HCT116 (cell line): ENCODE measurements at regions not wholly inside any gene's neighbourhood (a gene's known extent, or its start where the extent isn't known, plus 50 kb on each side); places are given as distances from the start of the nearest gene placed in this dataset.

ENCODE experiments used
- ATAC-seq: fragments of 200-7000 bp; cut with Tn5 transposase; 2 replicates; pipeline ENCODE4 v1.9.1; 2020; ENCODE audit warnings: mild to moderate bottlenecking, moderate library complexity
- BruUV-seq: library from RNA; stranded (reverse); fragments of 400-500 nt; replicated peaks from 2 replicates; lab custom pipeline; 2021; lab: Mats Ljungman, UMichigan
- CTCF ChIA-PET: fragments of 300-600 bp; sonication (Branson Sonifier 250); formaldehyde crosslinking; loops from one replicate; lab custom pipeline; 2021; ENCODE audit warnings: antibody characterized with exemption; lab: Charles Lee
- POLR2A ChIA-PET: fragments of 300-600, 350-600 bp; sonication (Branson Sonifier 250); formaldehyde crosslinking; loops from one replicate; lab custom pipeline; 2021; ENCODE audit warnings: antibody characterized with exemption; lab: Charles Lee
- RAD21 ChIA-PET, 2 experiments: fragments of 300-600 bp; sonication (Branson Sonifier 250); formaldehyde crosslinking; loops; one replicate each; lab custom pipeline; 2023; ENCODE audit warnings: low total read pairs in 2 of 2; ENCODE audit not compliant: uncharacterized antibody in 2 of 2, unreplicated experiment in 2 of 2, low non-redundant PET in 1 of 2; lab: Charles Lee
- DNase-seq: peaks from one replicate; pipeline ENCODE4 v3.0.0-alpha.2; 2010; ENCODE audit warnings: low read depth, low spot score
- H2AFZ ChIP-seq: fragments of 200-600 bp; shearing (Covaris generic), sonication (generic); 2 replicates; pipeline ENCODE4 v1.6.1; 2017; ENCODE audit warnings: low read depth, mixed run types, mixed read lengths, antibody characterized with exemption, low read length; ENCODE audit not compliant: poor library complexity, severe bottlenecking
- H3K27ac ChIP-seq: 2 replicates; pipeline ENCODE4 v1.5.1; 2012; ENCODE audit warnings: low read depth, low read length
- H3K27me3 ChIP-seq: fragments of 200-600 bp; sonication (generic); 2 replicates; pipeline ENCODE4 v1.6.1; 2016; ENCODE audit warnings: mixed run types, low read length, mixed read lengths; ENCODE audit not compliant: insufficient read depth
- H3K36me3 ChIP-seq, 2 experiments: fragments of 200-500 bp in 1 of 2; fragments of 200-600 bp in 1 of 2; sonication (Bioruptor generic) in 1 of 2; sonication (generic) in 1 of 2; 2 replicates each; pipeline versions ENCODE4 v1.5.1 to v1.6.1; 2014 to 2016; ENCODE audit warnings: low read length in 2 of 2, inconsistent platforms in 1 of 2, mixed read lengths in 1 of 2, mixed run types in 1 of 2; ENCODE audit not compliant: insufficient read depth in 2 of 2, control insufficient read depth in 1 of 2
- H3K4me1 ChIP-seq, 2 experiments: fragments of 200-600 bp in 1 of 2; sonication (generic) in 1 of 2; 2 replicates each; pipeline versions ENCODE4 v1.5.1 to v1.6.1; 2012 to 2017; ENCODE audit warnings: low read length in 2 of 2, inconsistent platforms in 1 of 2, mild to moderate bottlenecking in 1 of 2, mixed read lengths in 1 of 2, mixed run types in 1 of 2, moderate library complexity in 1 of 2; ENCODE audit not compliant: insufficient read depth in 2 of 2, control insufficient read depth in 1 of 2
- H3K4me2 ChIP-seq: fragments of 200-600 bp; sonication (generic); 2 replicates; pipeline ENCODE4 v1.6.1; 2017; ENCODE audit warnings: mixed run types, low read length, mixed read lengths
- H3K4me3 ChIP-seq, 2 experiments: fragments of 200-600 bp in 1 of 2; sonication (generic) in 1 of 2; replicated peaks in 1 of 2; 2 replicates each; pipeline ENCODE4 v1.5.1; 2011 to 2016; ENCODE audit warnings: low read length in 2 of 2, control low read depth in 1 of 2, low read depth in 1 of 2, mild to moderate bottlenecking in 1 of 2, mixed read lengths in 1 of 2, mixed run types in 1 of 2
- H3K79me2 ChIP-seq: fragments of 200-600 bp; sonication (generic); 2 replicates; pipeline ENCODE4 v1.6.1; 2017; ENCODE audit warnings: mild to moderate bottlenecking, mixed run types, low read length, moderate library complexity, mixed read lengths; ENCODE audit not compliant: insufficient read depth
- H3K9ac ChIP-seq: fragments of 200-600 bp; sonication (generic); 2 replicates; pipeline ENCODE4 v1.6.1; 2016; ENCODE audit warnings: low read length, mixed read lengths
- H3K9me2 ChIP-seq: fragments of 200-600 bp; sonication (generic), shearing (Covaris generic); 2 replicates; pipeline ENCODE4 v1.6.1; 2017; ENCODE audit warnings: mixed run types, mild to moderate bottlenecking, moderate library complexity; ENCODE audit not compliant: insufficient read depth
- H3K9me3 ChIP-seq, 2 experiments: fragments of 200-500 bp in 1 of 2; fragments of 200-600 bp in 1 of 2; sonication (Bioruptor generic) in 1 of 2; sonication (generic) in 1 of 2; 2 replicates each; pipeline ENCODE4 v1.6.1; 2014 to 2017; ENCODE audit warnings: low read length in 2 of 2, mixed read lengths in 2 of 2, inconsistent platforms in 1 of 2, low read depth in 1 of 2, mild to moderate bottlenecking in 1 of 2, mixed run types in 1 of 2, moderate library complexity in 1 of 2; ENCODE audit not compliant: control insufficient read depth in 1 of 2, insufficient read depth in 1 of 2
- H4K20me1 ChIP-seq: fragments of 200-600 bp; sonication (generic), shearing (Covaris generic); 2 replicates; pipeline ENCODE4 v1.6.1; 2017; ENCODE audit warnings: mixed run types, mild to moderate bottlenecking, moderate library complexity; ENCODE audit not compliant: insufficient read depth
- EGR1 ChIP-seq: IDR thresholded peaks from 2 replicates; pipeline ENCODE4 v1.6.1; 2012; ENCODE audit warnings: low read depth
- EZH2phosphoT487 ChIP-seq: fragments of 200-600 bp; IDR thresholded peaks from 2 replicates; pipeline ENCODE4 v1.6.1; 2018; ENCODE audit warnings: antibody characterized with exemption, borderline replicate concordance
- FOSL1 ChIP-seq: IDR thresholded peaks from 2 replicates; pipeline ENCODE4 v1.6.1; 2012; ENCODE audit warnings: low read depth
- JUND ChIP-seq: IDR thresholded peaks from 2 replicates; pipeline ENCODE4 v1.6.1; 2012
- POLR2A ChIP-seq: IDR thresholded peaks from 2 replicates; pipeline ENCODE4 v1.7.0; 2011; ENCODE audit warnings: borderline replicate concordance; ENCODE audit not compliant: insufficient read depth, insufficient read length; ENCODE audit errors: extremely low read depth
- SP1 ChIP-seq: IDR thresholded peaks from 2 replicates; pipeline ENCODE4 v1.6.1; 2012; ENCODE audit warnings: low read depth
- YY1 ChIP-seq: IDR thresholded peaks from 2 replicates; pipeline ENCODE4 v1.6.1; 2011; ENCODE audit warnings: low read length, low read depth, moderate library complexity, mild to moderate bottlenecking; ENCODE audit not compliant: insufficient replicate concordance; ENCODE audit errors: extremely low read depth
- ZBTB33 ChIP-seq: IDR thresholded peaks from 2 replicates; pipeline ENCODE4 v1.6.1; 2011; ENCODE audit warnings: mild to moderate bottlenecking, low read length, moderate library complexity; ENCODE audit not compliant: insufficient replicate concordance; ENCODE audit errors: extremely low read depth
- ZFX ChIP-seq: fragments of 450-650 bp; IDR thresholded peaks from 2 replicates; pipeline ENCODE4 v1.6.1; 2017
- intact Hi-C: fragments of 100-400 bp; cut with micrococcal nuclease; formaldehyde crosslinking; loops from 2 replicates; pipeline ENCODE4 v1.10.0; 2022
- TF ChIP-seq, protein P1 (sequence below): IDR thresholded peaks from 2 replicates; pipeline ENCODE4 v1.6.1; 2012
- TF ChIP-seq, protein P2 (sequence below): IDR thresholded peaks from 2 replicates; pipeline ENCODE4 v1.6.1; 2012

DNA sequence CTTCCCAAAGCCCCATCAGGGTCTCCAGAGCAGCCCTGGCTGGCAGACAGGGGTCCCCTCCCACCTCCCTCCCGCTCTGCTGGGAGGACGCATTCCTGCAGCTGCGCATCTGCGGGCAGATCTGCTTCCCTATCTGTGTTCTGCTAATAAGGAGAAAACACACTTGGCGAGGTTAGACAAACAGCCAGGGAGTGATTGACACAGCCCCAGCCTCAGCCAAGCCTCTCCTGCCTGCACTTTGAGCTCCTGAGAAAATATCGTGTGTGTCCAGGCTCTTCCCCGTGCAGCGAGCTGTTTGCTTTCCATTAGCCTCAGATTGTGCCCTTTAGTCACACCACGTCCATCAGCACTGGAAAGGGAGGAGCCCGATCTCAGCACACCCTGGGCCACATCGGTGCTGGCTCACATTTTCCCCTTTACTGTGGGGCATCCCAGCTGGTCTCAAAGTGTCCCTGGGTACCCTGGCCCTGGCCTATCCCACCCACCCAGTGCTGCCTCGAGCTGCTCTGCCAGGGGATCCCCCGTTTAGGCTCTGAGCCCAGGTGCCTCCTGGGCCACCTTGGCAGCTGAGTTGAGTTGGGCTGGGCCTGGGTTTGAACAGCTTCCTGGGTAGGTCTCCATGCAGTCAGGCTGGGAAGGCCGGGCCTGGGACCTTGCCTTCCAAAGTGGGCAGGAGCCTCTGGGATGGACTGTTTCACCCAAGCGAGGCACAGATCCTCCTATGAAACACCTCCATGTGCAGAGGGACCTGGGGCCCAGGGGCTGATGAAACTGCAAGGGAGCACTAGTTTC is 61.1 kb downstream of the BARX1 start:
- no peak for TF ChIP-seq ZBTB33
- TF ChIP-seq EZH2phosphoT487, result no peak
- no peak for TF ChIP-seq SP1
- TF ChIP-seq EGR1, result no peak
- no peak for TF ChIP-seq POLR2A
- TF ChIP-seq, protein P1, sequence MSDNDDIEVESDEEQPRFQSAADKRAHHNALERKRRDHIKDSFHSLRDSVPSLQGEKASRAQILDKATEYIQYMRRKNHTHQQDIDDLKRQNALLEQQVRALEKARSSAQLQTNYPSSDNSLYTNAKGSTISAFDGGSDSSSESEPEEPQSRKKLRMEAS, result no peak
- no peak for TF ChIP-seq ZFX
- TF ChIP-seq, protein P2, sequence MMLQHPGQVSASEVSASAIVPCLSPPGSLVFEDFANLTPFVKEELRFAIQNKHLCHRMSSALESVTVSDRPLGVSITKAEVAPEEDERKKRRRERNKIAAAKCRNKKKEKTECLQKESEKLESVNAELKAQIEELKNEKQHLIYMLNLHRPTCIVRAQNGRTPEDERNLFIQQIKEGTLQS, result no peak
- TF ChIP-seq YY1, result no peak
- TF ChIP-seq FOSL1, result no peak
- TF ChIP-seq JUND, result no peak
- Histone ChIP-seq H4K20me1 (no peaks in the 10 kb centered on the region), H3K4me2 (no peak overlapping the region), H3K9me3 (peaks cover 9 to 12% of the 10 kb centered on the region in 2 experiments; a peak in 3 of 4 replicates), H3K9me2 (no peaks in the 10 kb centered on the region), H3K4me3 (no peak overlapping the region), H3K79me2 (no peaks in the 10 kb centered on the region), H3K36me3 (no peaks in the 10 kb centered on the region), H3K4me1 (no peaks in the 10 kb centered on the region), H2AFZ (no peak overlapping the region), H3K27me3 (no peaks in the 10 kb centered on the region), H3K9ac (no peak overlapping the region), H3K27ac (no peak overlapping the region)
- intact Hi-C loops, result no loop called here
- ChIA-PET RAD21 (no interaction called here), CTCF (no interaction called here), POLR2A (no interaction called here)
- ATAC-seq (no peak), DNase-seq (no peak)
- BruUV-seq, result no TSS peak
